ENCODE measurements at regions not wholly inside any gene's neighbourhood (a gene's known extent, or its start where the extent isn't known, plus 50 kb on each side); places are given as distances from the start of the nearest gene placed in this dataset.

DNA sequence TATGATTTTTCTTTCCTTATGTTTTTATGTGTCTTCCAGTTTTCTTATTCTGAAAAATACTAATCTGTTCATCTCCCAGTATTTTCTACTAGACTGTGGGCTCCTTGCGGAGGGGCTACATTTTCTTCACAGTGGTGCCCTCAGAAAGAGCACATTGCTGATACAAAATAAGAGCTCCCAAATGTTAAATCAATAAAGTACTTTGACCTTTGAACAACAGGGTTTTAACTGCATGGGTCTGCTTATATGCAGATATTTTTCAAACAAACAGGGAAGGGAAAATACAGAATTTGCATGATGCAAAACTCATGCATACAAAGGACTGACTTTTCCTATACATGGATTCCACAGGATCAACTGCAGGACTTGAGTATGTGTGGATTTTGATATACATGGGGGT, 79.9 kb upstream of the ACO1 start:
- Histone ChIP-seq H3K27me3 (replicated peaks in 1 of 4; ENCODE audit: control insufficient read depth in 3 of 4, extremely low read depth in 1 of 4, insufficient read depth in 3 of 4, low read length in 3 of 4) (no peaks in the 10 kb centered on the region), H4K20me1 (replicated peaks in 1 of 2; ENCODE audit: control insufficient read depth in 1 of 2, insufficient read depth in 2 of 2, low read length in 2 of 2) (no peaks in the 10 kb centered on the region), H3K18ac (ENCODE audit: extremely low read depth, low read length) (no peak overlapping the region), H2BK12ac (ENCODE audit: low read depth, low read length) (no peak overlapping the region), H3K23me2 (ENCODE audit: low read depth, low read length) (no peaks in the 10 kb centered on the region), H2BK15ac (ENCODE audit: low read length) (no peak overlapping the region), H3K36me3 (ENCODE audit: control insufficient read depth in 2 of 4, insufficient read depth in 4 of 4, low read length in 3 of 4) (no peaks in the 10 kb centered on the region), H2BK5ac (ENCODE audit: low read depth, low read length) (no peak overlapping the region), H4K8ac (ENCODE audit: extremely low read depth, insufficient read depth, low read length) (no peak overlapping the region), H4K91ac (replicated peaks; ENCODE audit: insufficient read length, low read length) (no peak overlapping the region), H4K5ac (ENCODE audit: insufficient read length, low read depth, low read length) (no peak overlapping the region), H3K4me2 (ENCODE audit: insufficient read depth in 1 of 2, low read depth in 2 of 2, low read length in 2 of 2) (no peak overlapping the region), H3K23ac (ENCODE audit: insufficient read length) (no peak overlapping the region), H3K27ac (ENCODE audit: low read depth, low read length) (no peak overlapping the region), H2AFZ (ENCODE audit: low read length) (no peak overlapping the region), H2BK120ac (replicated peaks; ENCODE audit: low read depth, low read length) (no peak overlapping the region), H3K4me3 (ENCODE audit: extremely low read depth in 1 of 4, insufficient read depth in 2 of 4, low read depth in 3 of 4, low read length in 4 of 4) (no peak overlapping the region), H3K14ac (ENCODE audit: insufficient read length) (no peak overlapping the region), H2AK5ac (ENCODE audit: low read depth, low read length) (no peak overlapping the region), H3K9ac (replicated peaks in 1 of 4; ENCODE audit: extremely low read depth in 1 of 4, low read depth in 3 of 4, low read length in 3 of 4) (no peak overlapping the region), H3K9me3 (ENCODE audit: insufficient read depth in 2 of 2, low read depth in 1 of 2, low read length in 1 of 2) (0 out of 4 replicates have a peak, but pooled peaks cover 0 to 2% of the 10 kb centered on the region in 2 experiments), H3K79me2 (ENCODE audit: control insufficient read depth in 1 of 2, insufficient read depth in 2 of 2, low read length in 2 of 2) (no peaks in the 10 kb centered on the region), H3K56ac (replicated peaks; ENCODE audit: insufficient read length, low read depth, low read length) (no peak overlapping the region), H3K4me1 (replicated peaks in 1 of 4; ENCODE audit: control insufficient read depth in 3 of 4, insufficient read depth in 4 of 4, low read length in 3 of 4) (peaks cover 0 to 6% (median 3%) of the 10 kb centered on the region in 4 experiments; a peak in 3 of 7 replicates), H2BK20ac (ENCODE audit: low read length) (no peak overlapping the region), H3K79me1 (ENCODE audit: low read depth, low read length) (no peaks in the 10 kb centered on the region), H3K4ac (replicated peaks; ENCODE audit: insufficient read length, low read depth, low read length) (no peak overlapping the region)
- no peak for TF ChIP-seq BCL11A (IDR thresholded peaks at IDR 0.05; ENCODE audit: low read depth in 2 of 2, low read length in 2 of 2)
- no peak for TF ChIP-seq ASH2L (IDR thresholded peaks at IDR 0.05; ENCODE audit: low read length)
- TF ChIP-seq, protein P1, sequence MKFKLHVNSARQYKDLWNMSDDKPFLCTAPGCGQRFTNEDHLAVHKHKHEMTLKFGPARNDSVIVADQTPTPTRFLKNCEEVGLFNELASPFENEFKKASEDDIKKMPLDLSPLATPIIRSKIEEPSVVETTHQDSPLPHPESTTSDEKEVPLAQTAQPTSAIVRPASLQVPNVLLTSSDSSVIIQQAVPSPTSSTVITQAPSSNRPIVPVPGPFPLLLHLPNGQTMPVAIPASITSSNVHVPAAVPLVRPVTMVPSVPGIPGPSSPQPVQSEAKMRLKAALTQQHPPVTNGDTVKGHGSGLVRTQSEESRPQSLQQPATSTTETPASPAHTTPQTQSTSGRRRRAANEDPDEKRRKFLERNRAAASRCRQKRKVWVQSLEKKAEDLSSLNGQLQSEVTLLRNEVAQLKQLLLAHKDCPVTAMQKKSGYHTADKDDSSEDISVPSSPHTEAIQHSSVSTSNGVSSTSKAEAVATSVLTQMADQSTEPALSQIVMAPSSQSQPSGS (IDR thresholded peaks at IDR 0.05; ENCODE audit: low read length) = no peak
- TF ChIP-seq RFX5 (IDR thresholded peaks at IDR 0.05; ENCODE audit: borderline replicate concordance, low read depth, low read length) = no peak
- no peak for TF ChIP-seq TAF1 (IDR thresholded peaks at IDR 0.05; ENCODE audit: low read depth, low read length)
- TF ChIP-seq POLR2AphosphoS5 (IDR thresholded peaks at IDR 0.05; ENCODE audit: low read depth, low read length) = no peak
- no peak for TF ChIP-seq EP300 (IDR thresholded peaks at IDR 0.05; ENCODE audit: borderline replicate concordance in 1 of 2, low read depth in 2 of 2, low read length in 2 of 2)
- TF ChIP-seq BRCA1 (IDR thresholded peaks at IDR 0.05; ENCODE audit: low read depth, low read length) = no peak
- TF ChIP-seq CBX8 (IDR thresholded peaks at IDR 0.05; ENCODE audit: borderline replicate concordance, low read depth, low read length) = no peak
- TF ChIP-seq POLR2A (IDR thresholded peaks at IDR 0.05; ENCODE audit: control extremely low read depth in 1 of 2, low read depth in 2 of 2, low read length in 2 of 2) = no peak
- TF ChIP-seq CREB1 (IDR thresholded peaks at IDR 0.05) = no peak
- TF ChIP-seq KDM1A (IDR thresholded peaks at IDR 0.05; ENCODE audit: borderline replicate concordance, low read length) = no peak
- TF ChIP-seq NANOG (IDR thresholded peaks at IDR 0.05; ENCODE audit: insufficient read depth, low read depth, low read length, poor library complexity, severe bottlenecking) = no peak
- TF ChIP-seq RXRA (IDR thresholded peaks at IDR 0.05; ENCODE audit: insufficient read depth, low read depth, low read length) = no peak
- WGBS, 2 experiments (ENCODE audit: extremely low coverage in 1 of 2, insufficient coverage in 1 of 2, insufficient read length in 1 of 2, insufficient replicate concordance in 2 of 2, low coverage in 1 of 2, low lambda C conversion rate in 2 of 2, missing lambda C conversion rate in 1 of 2) = 0% methylated on average over 1 of the region's 1 CpG; no CpG with 5 or more reads in 1 of the 2 experiments
- DNase-seq (ENCODE audit: low read depth in 1 of 2, low spot score in 2 of 2) (no peak), FAIRE-seq (no peak)
- CTCF ChIA-PET (ENCODE audit: partially characterized antibody) = no interaction called here
- POLR2A ChIA-PET (ENCODE audit: partially characterized antibody) = no interaction called here
